Prostate gland (tissue), 2 donors: ENCODE measurements at regions not wholly inside any gene's neighbourhood (a gene's known extent, or its start where the extent isn't known, plus 50 kb on each side); places are given as distances from the start of the nearest gene placed in this dataset.

ENCODE experiments used
- CTCF ChIP-seq, 4 experiments: fragments of 200-600 bp in 2 of 4; fragments of 450-650 bp in 2 of 4; sonication (generic) in 2 of 4; IDR thresholded peaks; 1 replicate in 3 of 4; 2 replicates in 1 of 4; pipeline ENCODE4 v1.5.1; 2016 to 2019; ENCODE audit warnings: antibody characterized with exemption in 4 of 4, mild to moderate bottlenecking in 2 of 4, moderate library complexity in 2 of 4
- POLR2A ChIP-seq: fragments of 450-650 bp; IDR thresholded peaks from one replicate; pipeline ENCODE4 v1.6.1; 2016; ENCODE audit warnings: antibody characterized with exemption, mild to moderate bottlenecking
- POLR2AphosphoS5 ChIP-seq: sonication (generic); formaldehyde crosslinking; IDR thresholded peaks from one replicate; pipeline ENCODE4 v1.6.1; 2017; ENCODE audit warnings: antibody characterized with exemption

GRCh38 chr7:18290865-18291264 lies 204.7 kb upstream of the HDAC9 start:
- no peak for TF ChIP-seq CTCF (IDR thresholded peaks at IDR 0.05)
- TF ChIP-seq POLR2A = no peak
- TF ChIP-seq POLR2AphosphoS5 = no peak
